ENCODE measurements at regions not wholly inside any gene's neighbourhood (a gene's known extent, or its start where the extent isn't known, plus 50 kb on each side); places are given as distances from the start of the nearest gene placed in this dataset.

DNA sequence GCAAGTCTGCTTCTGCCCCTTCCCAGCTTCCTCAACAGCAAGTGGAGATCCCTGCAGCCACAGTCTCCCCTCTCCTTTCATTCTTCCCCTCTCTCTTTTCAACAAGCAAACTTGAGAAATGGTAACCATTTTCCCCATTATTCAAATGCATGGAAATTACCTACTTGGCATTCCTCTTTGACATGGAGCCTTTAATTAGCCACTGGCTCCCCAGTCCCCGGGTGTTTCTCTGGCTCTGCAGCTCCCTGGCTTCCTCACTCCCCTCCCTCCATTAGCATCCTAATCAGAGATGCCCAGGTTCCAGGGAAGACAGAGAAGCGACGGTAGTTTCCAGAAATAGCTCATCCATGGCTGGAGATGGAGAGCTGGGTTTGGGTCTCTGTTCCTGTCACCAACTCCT lies 116.0 kb downstream of the CCT6B start:
- ATAC-seq, result no peak
- no peaks in the 10 kb centered on the region for H3F3A ChIP-seq (replicated peaks; ENCODE audit: low read depth)
- Mint-ChIP-seq H3K36me3 (ENCODE audit: low read depth) (no peaks in the 10 kb centered on the region), H3K4me1 (peaks cover 19% of the 10 kb centered on the region), H3K27ac (no peak overlapping the region), H3K27me3 (ENCODE audit: insufficient read depth, low read depth, poor library complexity) (peaks cover 10% of the 10 kb centered on the region), H3K4me3 (no peak overlapping the region), H3K9me3 (no peaks in the 10 kb centered on the region)
- H3K36me3 ChIP-seq (ENCODE audit: insufficient read depth), result no peaks in the 10 kb centered on the region
- TF ChIP-seq ZNF114 (CRISPR knock-in tag; IDR thresholded peaks at IDR 0.05) (no peak), POLR2AphosphoS5 (IDR thresholded peaks at IDR 0.05; ENCODE audit: low read depth) (no peak), JUNB (IDR thresholded peaks at IDR 0.05; ENCODE audit: unreplicated experiment) (no peak), EZH2 (IDR thresholded peaks at IDR 0.05; ENCODE audit: low read depth, unreplicated experiment) (no peak), EZH2phosphoT487 (IDR thresholded peaks at IDR 0.05; ENCODE audit: unreplicated experiment) (no peak), STAT1 (IDR thresholded peaks at IDR 0.05; ENCODE audit: unreplicated experiment) (no peak), NANOG (IDR thresholded peaks at IDR 0.05; ENCODE audit: borderline replicate concordance) (no peak), CREB1 (CRISPR knock-in tag; IDR thresholded peaks at IDR 0.05; ENCODE audit: low read depth) (no peak), ZNF331 (CRISPR knock-in tag; IDR thresholded peaks at IDR 0.05; ENCODE audit: low read depth) (no peak)
- TF ChIP-seq, protein P1, sequence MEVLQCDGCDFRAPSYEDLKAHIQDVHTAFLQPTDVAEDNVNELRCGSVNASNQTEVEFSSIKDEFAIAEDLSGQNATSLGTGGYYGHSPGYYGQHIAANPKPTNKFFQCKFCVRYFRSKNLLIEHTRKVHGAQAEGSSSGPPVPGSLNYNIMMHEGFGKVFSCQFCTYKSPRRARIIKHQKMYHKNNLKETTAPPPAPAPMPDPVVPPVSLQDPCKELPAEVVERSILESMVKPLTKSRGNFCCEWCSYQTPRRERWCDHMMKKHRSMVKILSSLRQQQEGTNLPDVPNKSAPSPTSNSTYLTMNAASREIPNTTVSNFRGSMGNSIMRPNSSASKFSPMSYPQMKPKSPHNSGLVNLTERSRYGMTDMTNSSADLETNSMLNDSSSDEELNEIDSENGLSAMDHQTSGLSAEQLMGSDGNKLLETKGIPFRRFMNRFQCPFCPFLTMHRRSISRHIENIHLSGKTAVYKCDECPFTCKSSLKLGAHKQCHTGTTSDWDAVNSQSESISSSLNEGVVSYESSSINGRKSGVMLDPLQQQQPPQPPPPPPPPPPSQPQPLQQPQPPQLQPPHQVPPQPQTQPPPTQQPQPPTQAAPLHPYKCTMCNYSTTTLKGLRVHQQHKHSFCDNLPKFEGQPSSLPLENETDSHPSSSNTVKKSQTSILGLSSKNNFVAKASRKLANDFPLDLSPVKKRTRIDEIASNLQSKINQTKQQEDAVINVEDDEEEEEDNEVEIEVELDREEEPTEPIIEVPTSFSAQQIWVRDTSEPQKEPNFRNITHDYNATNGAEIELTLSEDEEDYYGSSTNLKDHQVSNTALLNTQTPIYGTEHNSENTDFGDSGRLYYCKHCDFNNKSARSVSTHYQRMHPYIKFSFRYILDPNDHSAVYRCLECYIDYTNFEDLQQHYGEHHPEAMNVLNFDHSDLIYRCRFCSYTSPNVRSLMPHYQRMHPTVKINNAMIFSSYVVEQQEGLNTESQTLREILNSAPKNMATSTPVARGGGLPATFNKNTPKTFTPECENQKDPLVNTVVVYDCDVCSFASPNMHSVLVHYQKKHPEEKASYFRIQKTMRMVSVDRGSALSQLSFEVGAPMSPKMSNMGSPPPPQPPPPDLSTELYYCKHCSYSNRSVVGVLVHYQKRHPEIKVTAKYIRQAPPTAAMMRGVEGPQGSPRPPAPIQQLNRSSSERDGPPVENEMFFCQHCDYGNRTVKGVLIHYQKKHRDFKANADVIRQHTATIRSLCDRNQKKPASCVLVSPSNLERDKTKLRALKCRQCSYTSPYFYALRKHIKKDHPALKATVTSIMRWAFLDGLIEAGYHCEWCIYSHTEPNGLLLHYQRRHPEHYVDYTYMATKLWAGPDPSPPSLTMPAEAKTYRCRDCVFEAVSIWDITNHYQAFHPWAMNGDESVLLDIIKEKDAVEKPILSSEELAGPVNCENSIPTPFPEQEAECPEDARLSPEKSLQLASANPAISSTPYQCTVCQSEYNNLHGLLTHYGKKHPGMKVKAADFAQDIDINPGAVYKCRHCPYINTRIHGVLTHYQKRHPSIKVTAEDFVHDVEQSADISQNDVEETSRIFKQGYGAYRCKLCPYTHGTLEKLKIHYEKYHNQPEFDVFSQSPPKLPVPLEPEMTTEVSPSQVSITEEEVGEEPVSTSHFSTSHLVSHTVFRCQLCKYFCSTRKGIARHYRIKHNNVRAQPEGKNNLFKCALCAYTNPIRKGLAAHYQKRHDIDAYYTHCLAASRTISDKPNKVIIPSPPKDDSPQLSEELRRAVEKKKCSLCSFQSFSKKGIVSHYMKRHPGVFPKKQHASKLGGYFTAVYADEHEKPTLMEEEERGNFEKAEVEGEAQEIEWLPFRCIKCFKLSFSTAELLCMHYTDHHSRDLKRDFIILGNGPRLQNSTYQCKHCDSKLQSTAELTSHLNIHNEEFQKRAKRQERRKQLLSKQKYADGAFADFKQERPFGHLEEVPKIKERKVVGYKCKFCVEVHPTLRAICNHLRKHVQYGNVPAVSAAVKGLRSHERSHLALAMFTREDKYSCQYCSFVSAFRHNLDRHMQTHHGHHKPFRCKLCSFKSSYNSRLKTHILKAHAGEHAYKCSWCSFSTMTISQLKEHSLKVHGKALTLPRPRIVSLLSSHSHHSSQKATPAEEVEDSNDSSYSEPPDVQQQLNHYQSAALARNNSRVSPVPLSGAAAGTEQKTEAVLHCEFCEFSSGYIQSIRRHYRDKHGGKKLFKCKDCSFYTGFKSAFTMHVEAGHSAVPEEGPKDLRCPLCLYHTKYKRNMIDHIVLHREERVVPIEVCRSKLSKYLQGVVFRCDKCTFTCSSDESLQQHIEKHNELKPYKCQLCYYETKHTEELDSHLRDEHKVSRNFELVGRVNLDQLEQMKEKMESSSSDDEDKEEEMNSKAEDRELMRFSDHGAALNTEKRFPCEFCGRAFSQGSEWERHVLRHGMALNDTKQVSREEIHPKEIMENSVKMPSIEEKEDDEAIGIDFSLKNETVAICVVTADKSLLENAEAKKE (CRISPR knock-in tag; IDR thresholded peaks at IDR 0.05), result no peak
- TF ChIP-seq, protein P2, sequence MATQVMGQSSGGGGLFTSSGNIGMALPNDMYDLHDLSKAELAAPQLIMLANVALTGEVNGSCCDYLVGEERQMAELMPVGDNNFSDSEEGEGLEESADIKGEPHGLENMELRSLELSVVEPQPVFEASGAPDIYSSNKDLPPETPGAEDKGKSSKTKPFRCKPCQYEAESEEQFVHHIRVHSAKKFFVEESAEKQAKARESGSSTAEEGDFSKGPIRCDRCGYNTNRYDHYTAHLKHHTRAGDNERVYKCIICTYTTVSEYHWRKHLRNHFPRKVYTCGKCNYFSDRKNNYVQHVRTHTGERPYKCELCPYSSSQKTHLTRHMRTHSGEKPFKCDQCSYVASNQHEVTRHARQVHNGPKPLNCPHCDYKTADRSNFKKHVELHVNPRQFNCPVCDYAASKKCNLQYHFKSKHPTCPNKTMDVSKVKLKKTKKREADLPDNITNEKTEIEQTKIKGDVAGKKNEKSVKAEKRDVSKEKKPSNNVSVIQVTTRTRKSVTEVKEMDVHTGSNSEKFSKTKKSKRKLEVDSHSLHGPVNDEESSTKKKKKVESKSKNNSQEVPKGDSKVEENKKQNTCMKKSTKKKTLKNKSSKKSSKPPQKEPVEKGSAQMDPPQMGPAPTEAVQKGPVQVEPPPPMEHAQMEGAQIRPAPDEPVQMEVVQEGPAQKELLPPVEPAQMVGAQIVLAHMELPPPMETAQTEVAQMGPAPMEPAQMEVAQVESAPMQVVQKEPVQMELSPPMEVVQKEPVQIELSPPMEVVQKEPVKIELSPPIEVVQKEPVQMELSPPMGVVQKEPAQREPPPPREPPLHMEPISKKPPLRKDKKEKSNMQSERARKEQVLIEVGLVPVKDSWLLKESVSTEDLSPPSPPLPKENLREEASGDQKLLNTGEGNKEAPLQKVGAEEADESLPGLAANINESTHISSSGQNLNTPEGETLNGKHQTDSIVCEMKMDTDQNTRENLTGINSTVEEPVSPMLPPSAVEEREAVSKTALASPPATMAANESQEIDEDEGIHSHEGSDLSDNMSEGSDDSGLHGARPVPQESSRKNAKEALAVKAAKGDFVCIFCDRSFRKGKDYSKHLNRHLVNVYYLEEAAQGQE (IDR thresholded peaks at IDR 0.05; ENCODE audit: unreplicated experiment), result no peak
- TF ChIP-seq, protein P3, sequence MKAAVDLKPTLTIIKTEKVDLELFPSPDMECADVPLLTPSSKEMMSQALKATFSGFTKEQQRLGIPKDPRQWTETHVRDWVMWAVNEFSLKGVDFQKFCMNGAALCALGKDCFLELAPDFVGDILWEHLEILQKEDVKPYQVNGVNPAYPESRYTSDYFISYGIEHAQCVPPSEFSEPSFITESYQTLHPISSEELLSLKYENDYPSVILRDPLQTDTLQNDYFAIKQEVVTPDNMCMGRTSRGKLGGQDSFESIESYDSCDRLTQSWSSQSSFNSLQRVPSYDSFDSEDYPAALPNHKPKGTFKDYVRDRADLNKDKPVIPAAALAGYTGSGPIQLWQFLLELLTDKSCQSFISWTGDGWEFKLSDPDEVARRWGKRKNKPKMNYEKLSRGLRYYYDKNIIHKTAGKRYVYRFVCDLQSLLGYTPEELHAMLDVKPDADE (IDR thresholded peaks at IDR 0.05), result no peak
- TF ChIP-seq, protein P4, sequence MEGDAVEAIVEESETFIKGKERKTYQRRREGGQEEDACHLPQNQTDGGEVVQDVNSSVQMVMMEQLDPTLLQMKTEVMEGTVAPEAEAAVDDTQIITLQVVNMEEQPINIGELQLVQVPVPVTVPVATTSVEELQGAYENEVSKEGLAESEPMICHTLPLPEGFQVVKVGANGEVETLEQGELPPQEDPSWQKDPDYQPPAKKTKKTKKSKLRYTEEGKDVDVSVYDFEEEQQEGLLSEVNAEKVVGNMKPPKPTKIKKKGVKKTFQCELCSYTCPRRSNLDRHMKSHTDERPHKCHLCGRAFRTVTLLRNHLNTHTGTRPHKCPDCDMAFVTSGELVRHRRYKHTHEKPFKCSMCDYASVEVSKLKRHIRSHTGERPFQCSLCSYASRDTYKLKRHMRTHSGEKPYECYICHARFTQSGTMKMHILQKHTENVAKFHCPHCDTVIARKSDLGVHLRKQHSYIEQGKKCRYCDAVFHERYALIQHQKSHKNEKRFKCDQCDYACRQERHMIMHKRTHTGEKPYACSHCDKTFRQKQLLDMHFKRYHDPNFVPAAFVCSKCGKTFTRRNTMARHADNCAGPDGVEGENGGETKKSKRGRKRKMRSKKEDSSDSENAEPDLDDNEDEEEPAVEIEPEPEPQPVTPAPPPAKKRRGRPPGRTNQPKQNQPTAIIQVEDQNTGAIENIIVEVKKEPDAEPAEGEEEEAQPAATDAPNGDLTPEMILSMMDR (conservative IDR thresholded peaks at IDR 0.05; ENCODE audit: low read depth in 2 of 2), result no peak
- H3K4me1 ChIP-seq (ENCODE audit: insufficient read depth), result peaks cover 13% of the 10 kb centered on the region
- no peaks in the 10 kb centered on the region for H3K27me3 ChIP-seq (ENCODE audit: insufficient read depth)
- H2AFZ ChIP-seq, result no peak overlapping the region
- no peak for DNase-seq (ENCODE audit: low spot score)
- H3K9me2 ChIP-seq (ENCODE audit: insufficient read depth), result peaks cover 8% of the 10 kb centered on the region
- no peak overlapping the region for H3K27ac ChIP-seq (ENCODE audit: low read depth)
- H3K4me2 ChIP-seq, result no peak overlapping the region
- H3K4me3 ChIP-seq, result no peak overlapping the region
- no peaks in the 10 kb centered on the region for H4K20me1 ChIP-seq (replicated peaks; ENCODE audit: insufficient read depth)
- H3K79me2 ChIP-seq (replicated peaks; ENCODE audit: insufficient read depth), result no peaks in the 10 kb centered on the region
